Right atrium auricular region (tissue), 2 donors: ENCODE measurements at regions not wholly inside any gene's neighbourhood (a gene's known extent, or its start where the extent isn't known, plus 50 kb on each side); places are given as distances from the start of the nearest gene placed in this dataset.

Experiments used
- DNase-seq: peaks from one replicate; pipeline ENCODE4 v3.0.0-alpha.2; 2019; ENCODE audit warnings: low spot score
- H3K27ac ChIP-seq, 2 donors: fragments of 200-600 bp; sonication (generic); 1 replicate in 1 of 2; 2 replicates in 1 of 2; pipeline ENCODE4 v1.5.1; 2016 to 2019
- H3K27me3 ChIP-seq, 2 donors: fragments of 200-600 bp; sonication (generic); one replicate each; pipeline versions ENCODE4 v1.5.1 to v1.6.0; 2017 to 2019
- H3K36me3 ChIP-seq: fragments of 200-600 bp; sonication (generic); one replicate; pipeline ENCODE4 v1.5.1; 2016
- H3K4me1 ChIP-seq, 2 donors: fragments of 200-600 bp; sonication (generic); one replicate each; pipeline versions ENCODE4 v1.5.1 to v1.6.0; 2017 to 2019
- H3K4me3 ChIP-seq, 2 donors: fragments of 200-600 bp; sonication (generic); 1 replicate in 1 of 2; 2 replicates in 1 of 2; pipeline ENCODE4 v1.5.1; 2017 to 2019; ENCODE audit warnings: mild to moderate bottlenecking in 1 of 2, moderate library complexity in 1 of 2
- H3K9me3 ChIP-seq, 2 donors: fragments of 200-600 bp; sonication (generic); one replicate each; pipeline ENCODE4 v1.5.1; 2019
- CTCF ChIP-seq, 2 donors: fragments of 200-600 bp; sonication (generic); IDR thresholded peaks; one replicate each; pipeline ENCODE4 v1.5.1; 2019; ENCODE audit warnings: antibody characterized with exemption in 2 of 2

- no peak overlapping the region for H3K4me3 ChIP-seq
- no peaks in the 10 kb centered on the region for H3K27me3 ChIP-seq
- no peaks in the 10 kb centered on the region for H3K36me3 ChIP-seq
- H3K27ac ChIP-seq, result no peak overlapping the region
- no peak for DNase-seq
- H3K9me3 ChIP-seq, result no peaks in the 10 kb centered on the region
- TF ChIP-seq CTCF (IDR thresholded peaks at IDR 0.05), result no peak
- no peaks in the 10 kb centered on the region for H3K4me1 ChIP-seq
Observed at GRCh38 chr2:139478165-139478914, 698.1 kb upstream of the NXPH2 start.

GRCh38 chr2:139477618-139478017 lies 697.4 kb upstream of the NXPH2 start:
- TF ChIP-seq CTCF (IDR thresholded peaks at IDR 0.05), result no peak
- H3K4me3 ChIP-seq, result no peak overlapping the region
- no peak for DNase-seq
- H3K4me1 ChIP-seq, result no peaks in the 10 kb centered on the region
- no peaks in the 10 kb centered on the region for H3K36me3 ChIP-seq
- H3K27me3 ChIP-seq, result no peaks in the 10 kb centered on the region
- H3K9me3 ChIP-seq, result no peaks in the 10 kb centered on the region
- no peak overlapping the region for H3K27ac ChIP-seq

GRCh38 chr2:139469985-139470384 lies 689.8 kb upstream of the NXPH2 start:
- Histone ChIP-seq H3K4me1 (no peaks in the 10 kb centered on the region), H3K4me3 (no peak overlapping the region), H3K27ac (no peak overlapping the region), H3K9me3 (no peaks in the 10 kb centered on the region), H3K27me3 (no peaks in the 10 kb centered on the region), H3K36me3 (no peaks in the 10 kb centered on the region)
- no peak for TF ChIP-seq CTCF (IDR thresholded peaks at IDR 0.05)
- no peak for DNase-seq

GRCh38 chr2:139465789-139466188 lies 685.6 kb upstream of the NXPH2 start:
- no peak for DNase-seq
- no peak overlapping the region for H3K27ac ChIP-seq
- H3K9me3 ChIP-seq, result no peaks in the 10 kb centered on the region
- no peaks in the 10 kb centered on the region for H3K36me3 ChIP-seq
- no peak overlapping the region for H3K4me3 ChIP-seq
- H3K27me3 ChIP-seq, result no peaks in the 10 kb centered on the region
- H3K4me1 ChIP-seq, result no peaks in the 10 kb centered on the region
- TF ChIP-seq CTCF (IDR thresholded peaks at IDR 0.05), result no peak

DNA sequence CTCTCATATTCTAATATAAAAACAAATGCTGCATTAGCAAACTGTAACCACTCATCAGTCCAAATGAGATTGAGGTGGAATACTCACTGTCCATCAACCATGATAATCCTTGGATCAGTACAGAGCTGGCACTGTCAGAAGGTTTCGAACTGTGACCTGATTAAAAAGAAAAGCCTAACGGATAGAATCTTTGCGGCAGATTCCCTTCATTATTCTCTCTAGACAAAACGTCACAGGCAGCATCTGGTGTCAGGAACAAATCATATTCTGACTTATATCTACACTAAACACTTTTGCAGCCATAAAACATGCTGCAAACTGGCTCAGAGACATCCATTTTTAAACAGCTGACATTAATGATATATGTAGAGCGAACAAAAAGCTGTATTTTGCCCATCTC lies 677.7 kb upstream of the NXPH2 start:
- Histone ChIP-seq H3K4me3 (no peak overlapping the region), H3K9me3 (peaks cover 0 to 5% of the 10 kb centered on the region in 2 donors), H3K36me3 (no peaks in the 10 kb centered on the region), H3K27ac (no peak overlapping the region), H3K27me3 (no peaks in the 10 kb centered on the region), H3K4me1 (no peaks in the 10 kb centered on the region)
- DNase-seq, result no peak
- no peak for TF ChIP-seq CTCF (IDR thresholded peaks at IDR 0.05)

- no peaks in the 10 kb centered on the region for H3K36me3 ChIP-seq
- DNase-seq, result no peak
- no peak for TF ChIP-seq CTCF (IDR thresholded peaks at IDR 0.05)
- H3K27ac ChIP-seq, result no peak overlapping the region
- H3K4me1 ChIP-seq, result no peaks in the 10 kb centered on the region
- no peak overlapping the region for H3K4me3 ChIP-seq
- no peaks in the 10 kb centered on the region for H3K27me3 ChIP-seq
- H3K9me3 ChIP-seq, result peaks cover 0 to 5% of the 10 kb centered on the region in 2 donors
Observed at GRCh38 chr2:139454251-139454650, 674.1 kb upstream of the NXPH2 start.
